GM18951 (cell line): ENCODE measurements at regions not wholly inside any gene's neighbourhood (a gene's known extent, or its start where the extent isn't known, plus 50 kb on each side); places are given as distances from the start of the nearest gene placed in this dataset.

Experiments
- POLR2A ChIP-seq: IDR thresholded peaks from 4 replicates; pipeline ENCODE4 v1.6.1; 2011; ENCODE audit warnings: mild to moderate bottlenecking; ENCODE audit not compliant: insufficient read length, insufficient read depth; ENCODE audit errors: extremely low read depth
- in situ Hi-C: fragments of 300-500 bp; cut with MboI; formaldehyde crosslinking; loops from one replicate; pipeline ENCODE4 v1.12.0; 2022; ENCODE audit warnings: low sequenced_read_pairs, mixed read lengths, inconsistent platforms; ENCODE audit not compliant: unreplicated experiment

DNA sequence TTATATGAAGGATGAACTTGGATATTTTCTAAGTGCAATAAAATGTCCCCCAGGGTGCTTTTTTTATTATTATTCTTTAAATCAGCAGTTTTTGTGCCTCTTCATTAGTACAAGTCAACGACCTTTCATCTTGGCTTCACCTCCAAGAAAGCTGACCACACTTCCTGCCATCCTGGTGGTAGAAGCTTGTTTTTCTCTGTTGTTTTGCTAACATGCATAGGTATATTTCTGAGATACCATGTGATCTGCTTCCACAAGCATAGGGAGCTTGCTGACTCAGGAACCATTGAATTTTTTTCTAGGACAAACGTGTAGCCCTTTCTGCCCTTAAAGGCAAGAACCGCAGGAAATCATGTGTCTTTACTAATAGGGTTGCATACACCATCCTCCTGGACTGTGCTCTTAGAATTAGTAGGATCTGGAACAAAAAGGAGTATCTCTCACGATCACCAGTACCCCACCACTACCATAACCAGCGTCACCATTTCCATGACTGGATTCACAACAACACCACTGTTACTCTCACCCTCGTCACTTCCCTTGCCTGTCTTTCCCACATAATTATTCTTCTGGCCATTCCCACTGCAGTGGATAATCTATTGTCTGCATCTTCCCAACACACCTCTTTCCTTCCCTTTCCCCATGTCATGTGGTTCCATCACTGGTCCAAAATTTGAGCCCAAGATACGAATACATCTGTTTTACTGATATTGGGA lies 207.1 kb downstream of the MAFB start:
- in situ Hi-C loops, result no loop called here
- TF ChIP-seq POLR2A, result no peak

GRCh38 chr20:40481337-40481736 lies 207.7 kb downstream of the MAFB start:
- in situ Hi-C loops, result no loop called here
- no peak for TF ChIP-seq POLR2A

GRCh38 chr20:40477805-40478204 lies 211.2 kb downstream of the MAFB start:
- in situ Hi-C loops, result no loop called here
- no peak for TF ChIP-seq POLR2A

GRCh38 chr20:40476461-40476860 lies 212.6 kb downstream of the MAFB start:
- no peak for TF ChIP-seq POLR2A
- in situ Hi-C loops, result no loop called here

- no peak for TF ChIP-seq POLR2A
- in situ Hi-C loops, result no loop called here
These were observed 216.1 kb downstream of the MAFB start for GRCh38 chr20:40472905-40473304.

- TF ChIP-seq POLR2A, result no peak
- in situ Hi-C loops, result no loop called here
These were observed 217.8 kb downstream of the MAFB start for GRCh38 chr20:40471261-40471629.

GRCh38 chr20:40470445-40471260 lies 218.4 kb downstream of the MAFB start:
- in situ Hi-C loops, result no loop called here
- no peak for TF ChIP-seq POLR2A

DNA sequence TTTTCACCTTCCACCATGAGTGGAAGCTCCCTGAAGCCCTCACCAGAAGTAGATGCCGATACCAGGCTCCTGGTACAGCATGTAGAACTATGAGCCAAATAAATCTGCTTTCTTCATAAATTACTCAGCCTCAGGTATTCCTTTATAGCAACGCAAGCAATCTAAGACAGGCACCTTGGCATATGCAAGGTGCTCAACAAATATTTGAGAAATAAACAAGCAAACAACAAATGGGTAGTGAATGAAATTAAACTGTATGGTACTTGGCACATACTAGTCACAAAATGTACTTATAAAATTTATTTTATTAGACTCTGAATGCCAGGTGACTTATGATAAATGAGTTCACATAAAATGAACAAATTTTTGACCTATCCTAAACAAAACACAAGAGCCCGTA lies 220.3 kb downstream of the MAFB start:
- no peak for TF ChIP-seq POLR2A
- in situ Hi-C loops, result no loop called here

DNA sequence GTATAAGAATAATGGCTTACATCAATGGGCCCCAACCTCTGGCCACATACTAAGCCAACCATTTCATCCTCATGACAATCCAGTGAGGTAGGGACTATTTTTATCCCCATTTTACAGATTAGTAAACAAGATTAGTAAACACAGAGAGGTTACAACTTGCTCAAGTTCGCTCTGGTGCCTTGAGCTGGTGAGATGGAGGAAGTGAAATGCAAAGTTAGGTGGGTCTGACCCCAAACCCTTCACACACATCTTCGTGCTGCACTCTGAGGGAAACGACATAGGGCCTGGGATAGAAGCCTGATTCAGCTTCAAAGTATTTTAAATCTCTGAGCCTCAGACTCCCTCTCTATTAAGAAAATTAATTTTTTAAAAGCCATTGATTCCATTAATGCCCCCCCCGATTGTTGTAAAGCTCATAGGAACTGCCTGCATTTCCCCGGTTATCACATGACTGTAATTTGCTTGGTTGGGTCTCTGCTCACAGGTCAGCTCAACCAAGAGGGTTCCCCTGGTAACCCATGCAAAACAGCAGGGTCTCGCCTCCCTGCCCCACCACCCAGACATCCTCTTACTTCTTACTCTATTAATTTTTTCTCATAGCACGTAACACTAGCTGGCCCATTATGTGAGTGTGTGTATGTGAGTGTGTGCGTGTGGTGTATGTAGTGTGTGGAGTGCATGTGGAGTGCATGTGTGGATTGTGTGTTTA lies 221.2 kb downstream of the MAFB start:
- no peak for TF ChIP-seq POLR2A
- in situ Hi-C loops, result no loop called here

DNA sequence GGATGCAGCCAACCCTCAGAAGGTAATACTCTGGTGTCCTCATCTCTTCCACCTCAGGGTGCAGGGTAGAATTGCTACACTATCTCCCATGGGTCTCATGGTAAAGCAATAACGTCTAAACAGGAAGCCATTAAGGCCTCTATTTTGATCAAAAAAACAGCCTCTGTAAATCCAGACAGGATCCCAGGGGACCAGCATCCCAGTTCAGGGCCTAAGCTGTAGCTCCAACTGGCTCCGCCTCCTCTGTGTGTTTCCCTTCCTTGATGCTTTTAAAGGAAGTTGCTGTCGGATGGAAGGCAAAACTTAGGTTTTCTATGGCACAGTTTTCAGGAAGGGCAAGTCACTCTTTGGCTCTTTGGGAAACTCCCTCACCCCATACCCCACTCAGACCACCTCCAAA lies 222.0 kb downstream of the MAFB start:
- no peak for TF ChIP-seq POLR2A
- in situ Hi-C loops, result no loop called here

DNA sequence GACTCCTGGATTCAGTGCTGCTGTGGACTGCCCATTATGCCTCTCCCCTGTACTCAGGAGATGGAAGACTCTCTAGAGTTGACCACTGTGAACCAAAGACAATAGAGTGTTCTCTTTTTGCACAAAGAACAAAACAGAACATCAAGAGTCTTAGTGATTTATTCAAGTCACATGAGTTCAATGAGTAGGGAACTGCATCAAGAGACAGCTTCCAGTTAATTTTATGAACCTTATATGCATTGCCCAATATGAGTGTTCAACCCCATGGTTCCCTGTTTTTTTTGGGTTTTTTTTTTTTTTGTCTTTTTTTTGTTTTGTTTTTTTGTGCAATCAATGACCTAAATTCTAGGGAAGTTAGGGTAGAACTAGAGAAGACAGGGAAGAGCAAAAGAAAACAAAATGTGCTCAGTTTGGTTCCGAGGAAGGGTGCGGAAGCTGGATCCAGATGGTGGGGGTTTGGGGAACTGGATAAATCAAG lies 224.3 kb downstream of the MAFB start:
- TF ChIP-seq POLR2A, result no peak
- in situ Hi-C loops, result no loop called here

DNA sequence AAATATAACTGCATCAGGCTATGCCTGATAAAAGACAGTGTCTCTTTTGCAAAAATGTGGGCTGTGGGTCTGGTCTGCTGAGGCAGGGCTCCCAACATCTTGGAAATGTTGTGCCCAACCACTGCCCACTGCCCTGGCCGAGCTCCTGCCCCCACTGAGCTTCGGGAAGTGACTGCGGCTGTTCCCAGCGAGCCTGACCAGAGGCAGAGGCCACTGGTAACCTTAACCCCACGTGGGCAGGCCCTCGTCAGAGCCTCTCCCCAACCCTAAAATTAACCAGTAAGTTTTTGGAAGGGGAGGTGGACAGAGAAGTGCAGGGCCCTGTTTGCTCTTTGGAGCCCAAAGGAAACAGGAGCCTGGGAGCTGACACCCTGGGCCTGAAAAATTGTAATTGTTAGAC lies 225.9 kb downstream of the MAFB start:
- in situ Hi-C loops, result no loop called here

GRCh38 chr20:40462566-40462965 lies 226.5 kb downstream of the MAFB start:
- in situ Hi-C loops, result no loop called here
- TF ChIP-seq POLR2A, result no peak

More for the DNA sequence above, 225.9 kb downstream of the MAFB start:
- TF ChIP-seq POLR2A, result no peak
